ENCODE measurements at regions not wholly inside any gene's neighbourhood (a gene's known extent, or its start where the extent isn't known, plus 50 kb on each side); places are given as distances from the start of the nearest gene placed in this dataset.

DNA sequence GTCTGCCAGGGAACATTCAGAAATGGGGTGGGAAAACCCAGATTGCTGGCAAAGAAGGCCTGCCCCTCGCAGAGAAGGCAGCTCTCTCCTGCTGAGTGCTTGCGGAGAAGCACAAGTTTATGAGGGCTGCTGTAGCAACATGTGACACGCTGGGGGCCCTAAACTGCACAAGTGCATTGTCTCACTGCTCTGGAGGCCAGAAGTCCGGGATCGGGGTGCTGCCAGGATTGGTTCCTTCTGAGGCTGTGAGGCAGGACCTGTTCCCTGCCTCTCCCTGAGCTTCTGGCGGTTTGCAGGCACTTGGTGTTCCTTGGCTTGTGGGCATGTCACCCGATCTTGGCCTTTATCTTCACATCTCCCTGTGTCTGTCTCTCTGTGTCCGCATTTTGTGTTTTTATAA is 75.6 kb upstream of the NEURL1B start:
- TF ChIP-seq, protein P1, sequence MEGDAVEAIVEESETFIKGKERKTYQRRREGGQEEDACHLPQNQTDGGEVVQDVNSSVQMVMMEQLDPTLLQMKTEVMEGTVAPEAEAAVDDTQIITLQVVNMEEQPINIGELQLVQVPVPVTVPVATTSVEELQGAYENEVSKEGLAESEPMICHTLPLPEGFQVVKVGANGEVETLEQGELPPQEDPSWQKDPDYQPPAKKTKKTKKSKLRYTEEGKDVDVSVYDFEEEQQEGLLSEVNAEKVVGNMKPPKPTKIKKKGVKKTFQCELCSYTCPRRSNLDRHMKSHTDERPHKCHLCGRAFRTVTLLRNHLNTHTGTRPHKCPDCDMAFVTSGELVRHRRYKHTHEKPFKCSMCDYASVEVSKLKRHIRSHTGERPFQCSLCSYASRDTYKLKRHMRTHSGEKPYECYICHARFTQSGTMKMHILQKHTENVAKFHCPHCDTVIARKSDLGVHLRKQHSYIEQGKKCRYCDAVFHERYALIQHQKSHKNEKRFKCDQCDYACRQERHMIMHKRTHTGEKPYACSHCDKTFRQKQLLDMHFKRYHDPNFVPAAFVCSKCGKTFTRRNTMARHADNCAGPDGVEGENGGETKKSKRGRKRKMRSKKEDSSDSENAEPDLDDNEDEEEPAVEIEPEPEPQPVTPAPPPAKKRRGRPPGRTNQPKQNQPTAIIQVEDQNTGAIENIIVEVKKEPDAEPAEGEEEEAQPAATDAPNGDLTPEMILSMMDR (IDR thresholded peaks at IDR 0.05) = no peak
- no peak for TF ChIP-seq POLR2A (IDR thresholded peaks at IDR 0.05)
